Endodermal cell (in vitro differentiated cells): ENCODE measurements at regions not wholly inside any gene's neighbourhood (a gene's known extent, or its start where the extent isn't known, plus 50 kb on each side); places are given as distances from the start of the nearest gene placed in this dataset.

Experiments
- DNase-seq: peaks from one replicate; pipeline ENCODE4 v3.0.0-alpha.2; 2017
- H3K27ac ChIP-seq: 2 replicates; pipeline ENCODE4 v1.5.1; 2013; ENCODE audit warnings: mild to moderate bottlenecking, low read depth, low read length, moderate library complexity
- H3K27me3 ChIP-seq: 2 replicates; pipeline ENCODE4 v1.6.1; 2013; ENCODE audit warnings: mild to moderate bottlenecking, low read length, moderate library complexity; ENCODE audit not compliant: insufficient read depth, control insufficient read depth, poor library complexity, severe bottlenecking
- H3K36me3 ChIP-seq: 2 replicates; pipeline ENCODE4 v1.7.0; 2013; ENCODE audit warnings: mild to moderate bottlenecking, low read length, moderate library complexity; ENCODE audit not compliant: control insufficient read depth, insufficient read depth
- H3K4me1 ChIP-seq: one replicate; pipeline ENCODE4 v1.7.0; 2013; ENCODE audit warnings: low read length; ENCODE audit not compliant: control insufficient read depth, insufficient read depth
- H3K4me3 ChIP-seq: 2 replicates; pipeline ENCODE4 v1.5.1; 2013; ENCODE audit warnings: mild to moderate bottlenecking, low read length, moderate library complexity
- H3K9ac ChIP-seq: 2 replicates; pipeline ENCODE4 v1.6.1; 2013; ENCODE audit warnings: mild to moderate bottlenecking, low read length, moderate library complexity; ENCODE audit not compliant: poor library complexity, severe bottlenecking; ENCODE audit errors: extremely low read depth
- H3K9me3 ChIP-seq: 2 replicates; pipeline ENCODE4 v1.6.1; 2013; ENCODE audit warnings: mild to moderate bottlenecking, low read length, moderate library complexity; ENCODE audit not compliant: control insufficient read depth
- H3K27ac Mint-ChIP-seq: 2 replicates; pipeline ENCODE4 v1.8.0; 2020; ENCODE audit warnings: mixed read lengths
- H3K27me3 Mint-ChIP-seq: 2 replicates; pipeline ENCODE4 v1.8.0; 2021; ENCODE audit warnings: mild to moderate bottlenecking, mixed read lengths; ENCODE audit not compliant: insufficient read depth
- H3K36me3 Mint-ChIP-seq: 2 replicates; pipeline ENCODE4 v1.8.0; 2020; ENCODE audit warnings: low read depth, mixed read lengths
- H3K4me1 Mint-ChIP-seq: 2 replicates; pipeline ENCODE4 v1.8.0; 2020; ENCODE audit warnings: mixed read lengths
- H3K4me3 Mint-ChIP-seq: 2 replicates; pipeline ENCODE4 v1.8.0; 2020; ENCODE audit warnings: mild to moderate bottlenecking, moderate library complexity, mixed read lengths
- H3K9me3 Mint-ChIP-seq: 2 replicates; pipeline ENCODE4 v1.8.0; 2020; ENCODE audit warnings: mild to moderate bottlenecking, mixed read lengths
- WGBS, 2 experiments: methylation state at CpG; one replicate each; pipeline versions ENCODE4 v1.1.5 to v1.1.7; 2013; ENCODE audit warnings: missing lambda C conversion rate in 2 of 2, mixed read lengths in 1 of 2; ENCODE audit not compliant: insufficient coverage in 1 of 2, insufficient read length in 1 of 2; 5-methylcytosine and 5-hydroxymethylcytosine counted together
- TF ChIP-seq, protein P1 (sequence below): fragments of 200-600 bp; sonication (generic); conservative IDR thresholded peaks from 2 replicates; pipeline ENCODE4 v1.5.0; 2021; ENCODE audit warnings: antibody characterized with exemption, mild to moderate bottlenecking

DNA sequence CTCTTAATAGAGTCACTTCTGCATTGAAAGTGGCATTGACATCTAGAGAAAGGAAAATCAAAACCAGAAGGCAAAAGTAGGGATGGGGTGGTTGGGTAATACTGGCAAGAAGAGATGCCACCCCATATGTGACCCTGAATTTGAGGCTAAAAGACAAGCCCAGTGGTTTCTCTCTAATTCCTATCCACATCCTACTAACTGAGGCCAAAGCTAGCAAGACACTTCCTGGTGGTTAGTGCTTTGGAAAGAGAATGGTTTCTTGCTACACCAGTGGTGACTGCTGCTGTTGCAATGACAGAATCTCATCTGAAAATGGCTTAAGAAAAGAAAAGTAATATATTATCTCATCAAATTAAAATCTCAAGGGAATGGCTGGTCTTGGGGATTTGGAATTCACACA is 640.6 kb downstream of the EPHA4 start:
- TF ChIP-seq, protein P1, sequence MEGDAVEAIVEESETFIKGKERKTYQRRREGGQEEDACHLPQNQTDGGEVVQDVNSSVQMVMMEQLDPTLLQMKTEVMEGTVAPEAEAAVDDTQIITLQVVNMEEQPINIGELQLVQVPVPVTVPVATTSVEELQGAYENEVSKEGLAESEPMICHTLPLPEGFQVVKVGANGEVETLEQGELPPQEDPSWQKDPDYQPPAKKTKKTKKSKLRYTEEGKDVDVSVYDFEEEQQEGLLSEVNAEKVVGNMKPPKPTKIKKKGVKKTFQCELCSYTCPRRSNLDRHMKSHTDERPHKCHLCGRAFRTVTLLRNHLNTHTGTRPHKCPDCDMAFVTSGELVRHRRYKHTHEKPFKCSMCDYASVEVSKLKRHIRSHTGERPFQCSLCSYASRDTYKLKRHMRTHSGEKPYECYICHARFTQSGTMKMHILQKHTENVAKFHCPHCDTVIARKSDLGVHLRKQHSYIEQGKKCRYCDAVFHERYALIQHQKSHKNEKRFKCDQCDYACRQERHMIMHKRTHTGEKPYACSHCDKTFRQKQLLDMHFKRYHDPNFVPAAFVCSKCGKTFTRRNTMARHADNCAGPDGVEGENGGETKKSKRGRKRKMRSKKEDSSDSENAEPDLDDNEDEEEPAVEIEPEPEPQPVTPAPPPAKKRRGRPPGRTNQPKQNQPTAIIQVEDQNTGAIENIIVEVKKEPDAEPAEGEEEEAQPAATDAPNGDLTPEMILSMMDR: no peak
- Histone ChIP-seq H3K27ac (no peak overlapping the region), H3K9ac (no peak overlapping the region)

DNA sequence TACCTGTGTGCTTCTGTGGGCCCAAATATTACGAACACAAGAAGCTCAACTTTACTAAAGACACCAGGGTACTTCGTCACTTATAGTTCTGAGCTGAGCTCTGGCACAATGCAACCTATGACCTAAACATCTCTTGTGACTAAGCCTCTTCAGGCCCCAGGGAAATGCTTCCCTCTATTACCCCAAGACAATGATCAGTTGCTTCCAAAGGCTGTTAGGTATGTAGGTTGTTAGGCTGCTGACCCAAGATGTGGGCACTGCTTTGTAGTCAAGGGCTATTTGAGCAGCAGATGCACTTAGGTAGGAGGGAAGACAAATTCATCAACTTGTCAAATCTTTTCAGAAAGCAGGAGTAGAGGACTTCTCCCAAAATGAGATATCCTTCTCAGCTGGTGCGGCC is 640.1 kb downstream of the EPHA4 start:
- Histone ChIP-seq H3K9me3 (peaks cover 18% of the 10 kb centered on the region), H3K4me1 (no peaks in the 10 kb centered on the region), H3K4me3 (no peak overlapping the region), H3K9ac (no peak overlapping the region), H3K27ac (no peak overlapping the region), H3K27me3 (no peaks in the 10 kb centered on the region), H3K36me3 (no peaks in the 10 kb centered on the region)
- WGBS, 2 experiments: 75 to 89% methylated on average over 2 to 3 of the region's 3 CpGs
- peaks cover 6% of the 10 kb centered on the region for H3K4me1 Mint-ChIP-seq
- H3K36me3 Mint-ChIP-seq: peaks cover 1% of the 10 kb centered on the region
- no peak overlapping the region for H3K27ac Mint-ChIP-seq
- H3K27me3 Mint-ChIP-seq: no peaks in the 10 kb centered on the region
- no peak for DNase-seq
- TF ChIP-seq, protein P1: no peak
- no peak overlapping the region for H3K4me3 Mint-ChIP-seq
- H3K9me3 Mint-ChIP-seq: peaks cover 28% of the 10 kb centered on the region

More for the DNA sequence above, 640.6 kb downstream of the EPHA4 start:
- Histone ChIP-seq H3K36me3 (no peaks in the 10 kb centered on the region), H3K4me3 (no peak overlapping the region), H3K9me3 (peaks cover 23% of the 10 kb centered on the region), H3K4me1 (no peaks in the 10 kb centered on the region), H3K27me3 (no peaks in the 10 kb centered on the region)
- DNase-seq: no peak
- peaks cover 6% of the 10 kb centered on the region for H3K36me3 Mint-ChIP-seq
- H3K9me3 Mint-ChIP-seq: peaks cover 33% of the 10 kb centered on the region
- no peak overlapping the region for H3K4me3 Mint-ChIP-seq
- H3K27me3 Mint-ChIP-seq: no peaks in the 10 kb centered on the region
- peaks cover 2% of the 10 kb centered on the region for H3K4me1 Mint-ChIP-seq
- no peak overlapping the region for H3K27ac Mint-ChIP-seq

DNA sequence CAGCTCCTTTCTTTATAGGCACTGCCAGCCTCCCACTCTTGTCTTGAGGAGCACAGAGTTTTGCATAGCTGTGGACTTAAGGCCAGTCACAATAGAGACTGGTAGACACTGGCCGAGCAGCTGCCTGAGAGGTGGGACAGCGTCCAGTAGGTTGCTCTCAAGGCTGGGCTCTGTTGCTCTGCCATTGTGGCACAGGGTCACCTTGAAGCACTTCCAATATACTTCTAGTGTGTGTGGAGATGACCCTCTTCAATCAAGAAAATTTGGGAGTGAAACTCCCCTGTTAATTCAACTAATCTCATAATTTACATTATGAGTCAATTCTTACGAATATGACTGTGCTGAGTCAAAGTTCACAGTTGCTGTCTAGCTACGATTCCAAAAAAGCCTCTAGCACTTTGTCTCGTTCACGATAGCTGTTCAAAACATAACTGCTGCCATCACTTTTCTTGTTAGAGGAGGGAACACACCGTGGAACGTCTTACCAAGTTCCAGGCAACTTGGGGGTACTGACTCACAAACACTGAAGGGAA is 636.2 kb downstream of the EPHA4 start:
- WGBS, 2 experiments: 91 to 97% methylated on average over 6 to 8 of the region's 8 CpGs
- Mint-ChIP-seq H3K4me3 (no peak overlapping the region), H3K4me1 (peaks cover 16% of the 10 kb centered on the region), H3K36me3 (no peaks in the 10 kb centered on the region), H3K9me3 (no peaks in the 10 kb centered on the region), H3K27ac (no peak overlapping the region), H3K27me3 (no peaks in the 10 kb centered on the region)
- Histone ChIP-seq H3K4me1 (peaks cover 2% of the 10 kb centered on the region), H3K27ac (no peak overlapping the region), H3K27me3 (no peaks in the 10 kb centered on the region), H3K9ac (no peak overlapping the region), H3K4me3 (no peak overlapping the region), H3K36me3 (no peaks in the 10 kb centered on the region), H3K9me3 (no peaks in the 10 kb centered on the region)
- no peak for DNase-seq
- TF ChIP-seq, protein P1: no peak
